ENCODE measurements at regions not wholly inside any gene's neighbourhood (a gene's known extent, or its start where the extent isn't known, plus 50 kb on each side); places are given as distances from the start of the nearest gene placed in this dataset.
"Not testable (repeated sequence)": the region's sequence is repeated elsewhere in the genome, so short reads cannot be mapped to it uniquely, and the experiment has no call there.

GRCh38 chr4:12071316-12071715 is 642.6 kb upstream of the HS3ST1 start:
- DNase-seq (ENCODE audit: low spot score), result no peak

GRCh38 chr4:12053966-12054365 is 625.3 kb upstream of the HS3ST1 start:
- DNase-seq (ENCODE audit: low spot score), result no peak

- DNase-seq (ENCODE audit: low spot score), result no peak
These were observed 624.9 kb upstream of the HS3ST1 start for GRCh38 chr4:12053556-12053955.

- DNase-seq (ENCODE audit: low spot score), result no peak
These were observed 621.7 kb upstream of the HS3ST1 start for GRCh38 chr4:12050357-12050756.

- DNase-seq (ENCODE audit: low spot score), result no peak
These were observed 614.1 kb upstream of the HS3ST1 start for GRCh38 chr4:12042818-12043217.

GRCh38 chr4:12041828-12042227 is 613.1 kb upstream of the HS3ST1 start:
- DNase-seq (ENCODE audit: low spot score), result no peak

GRCh38 chr4:12036450-12036849 is 607.8 kb upstream of the HS3ST1 start:
- DNase-seq (ENCODE audit: low spot score), result no peak

GRCh38 chr4:12028258-12028657 is 599.6 kb upstream of the HS3ST1 start:
- no peak for DNase-seq (ENCODE audit: low spot score)

GRCh38 chr4:12022409-12022808 is 593.7 kb upstream of the HS3ST1 start:
- no peak for DNase-seq (ENCODE audit: low spot score)

GRCh38 chr4:12016729-12017128 is 588.0 kb upstream of the HS3ST1 start:
- DNase-seq (ENCODE audit: low spot score), result no peak

GRCh38 chr4:12005471-12005870 is 576.8 kb upstream of the HS3ST1 start:
- no peak for DNase-seq (ENCODE audit: low spot score)

- not testable (repeated sequence) for DNase-seq (ENCODE audit: low spot score)
These were observed 567.9 kb upstream of the HS3ST1 start for GRCh38 chr4:11996581-11996980.

- no peak for DNase-seq (ENCODE audit: low spot score)
These were observed 548.1 kb upstream of the HS3ST1 start for GRCh38 chr4:11976726-11977263.

- no peak for DNase-seq (ENCODE audit: low spot score)
These were observed 544.6 kb upstream of the HS3ST1 start for GRCh38 chr4:11973270-11973669.

- no peak for DNase-seq (ENCODE audit: low spot score)
These were observed 542.1 kb upstream of the HS3ST1 start for GRCh38 chr4:11970754-11971153.

GRCh38 chr4:11966782-11967181 is 538.1 kb upstream of the HS3ST1 start:
- no peak for DNase-seq (ENCODE audit: low spot score)

- no peak for DNase-seq (ENCODE audit: low spot score)
These were observed 525.4 kb upstream of the HS3ST1 start for GRCh38 chr4:11954093-11954492.

- no peak for DNase-seq (ENCODE audit: low spot score)
These were observed 520.7 kb upstream of the HS3ST1 start for GRCh38 chr4:11949355-11949754.

- DNase-seq (ENCODE audit: low spot score), result not testable (repeated sequence)
These were observed 518.9 kb upstream of the HS3ST1 start for GRCh38 chr4:11947629-11948028.

- no peak for DNase-seq (ENCODE audit: low spot score)
These were observed 509.2 kb upstream of the HS3ST1 start for GRCh38 chr4:11937941-11938340.

- DNase-seq (ENCODE audit: low spot score), result no peak
These were observed 502.6 kb upstream of the HS3ST1 start for GRCh38 chr4:11931266-11931820.

- no peak for DNase-seq (ENCODE audit: low spot score)
These were observed 500.4 kb upstream of the HS3ST1 start for GRCh38 chr4:11929080-11929479.

- no peak for DNase-seq (ENCODE audit: low spot score)
These were observed 490.6 kb upstream of the HS3ST1 start for GRCh38 chr4:11919316-11919715.

- DNase-seq (ENCODE audit: low spot score), result no peak
These were observed 485.7 kb upstream of the HS3ST1 start for GRCh38 chr4:11914406-11914805.
